Endothelial cell (in vitro differentiated cells): ENCODE measurements at regions not wholly inside any gene's neighbourhood (a gene's known extent, or its start where the extent isn't known, plus 50 kb on each side); places are given as distances from the start of the nearest gene placed in this dataset.
A peak's percentile ranks its signal among the peaks of the same experiment; 100 is the strongest.
"Not testable (repeated sequence)": the region's sequence is repeated elsewhere in the genome, so short reads cannot be mapped to it uniquely, and the experiment has no call there.

ENCODE experiments used
- DNase-seq: peaks from one replicate; pipeline ENCODE4 v3.0.0; 2021; ENCODE audit warnings: low spot score
- H3K27ac Mint-ChIP-seq: one replicate; pipeline ENCODE4 v1.8.0; 2021; ENCODE audit warnings: mixed read lengths, inconsistent platforms; ENCODE audit not compliant: unreplicated experiment
- H3K27me3 Mint-ChIP-seq: one replicate; pipeline ENCODE4 v1.8.0; 2021; ENCODE audit warnings: mild to moderate bottlenecking, moderate library complexity, mixed read lengths, inconsistent platforms; ENCODE audit not compliant: unreplicated experiment
- H3K36me3 Mint-ChIP-seq: one replicate; pipeline ENCODE4 v1.8.0; 2021; ENCODE audit warnings: mild to moderate bottlenecking, low read depth, mixed read lengths, inconsistent platforms; ENCODE audit not compliant: unreplicated experiment
- H3K4me1 Mint-ChIP-seq: one replicate; pipeline ENCODE4 v1.8.0; 2021; ENCODE audit warnings: mild to moderate bottlenecking, mixed read lengths, inconsistent platforms; ENCODE audit not compliant: unreplicated experiment
- H3K4me3 Mint-ChIP-seq: one replicate; pipeline ENCODE4 v1.8.0; 2021; ENCODE audit warnings: mild to moderate bottlenecking, mixed read lengths, inconsistent platforms; ENCODE audit not compliant: unreplicated experiment
- H3K9me3 Mint-ChIP-seq: one replicate; pipeline ENCODE4 v1.8.0; 2021; ENCODE audit warnings: mixed read lengths, inconsistent platforms; ENCODE audit not compliant: unreplicated experiment
- CTCF ChIP-seq: fragments of 200-600 bp; sonication (generic); IDR thresholded peaks from one replicate; pipeline ENCODE4 v1.5.0; 2021; ENCODE audit warnings: antibody characterized with exemption; ENCODE audit not compliant: unreplicated experiment

- no peaks in the 10 kb centered on the region for H3K4me1 Mint-ChIP-seq
- no peaks in the 10 kb centered on the region for H3K27me3 Mint-ChIP-seq
- no peaks in the 10 kb centered on the region for H3K36me3 Mint-ChIP-seq
- peak; percentile 74 for TF ChIP-seq CTCF
- no peak for DNase-seq
- no peak overlapping the region for H3K27ac Mint-ChIP-seq
- H3K4me3 Mint-ChIP-seq, result no peak overlapping the region
- no peaks in the 10 kb centered on the region for H3K9me3 Mint-ChIP-seq
These were observed 165.1 kb upstream of the POF1B start for GRCh38 chrX:85544609-85545008.

- no peaks in the 10 kb centered on the region for H3K36me3 Mint-ChIP-seq
- no peak overlapping the region for H3K27ac Mint-ChIP-seq
- no peaks in the 10 kb centered on the region for H3K27me3 Mint-ChIP-seq
- no peaks in the 10 kb centered on the region for H3K4me1 Mint-ChIP-seq
- no peak overlapping the region for H3K4me3 Mint-ChIP-seq
- no peak for DNase-seq
- no peaks in the 10 kb centered on the region for H3K9me3 Mint-ChIP-seq
- TF ChIP-seq CTCF, result no peak
These were observed 164.4 kb upstream of the POF1B start for GRCh38 chrX:85543866-85544265.

- H3K27me3 Mint-ChIP-seq, H3K36me3 Mint-ChIP-seq, H3K9me3 Mint-ChIP-seq, H3K4me1 Mint-ChIP-seq, H3K27ac Mint-ChIP-seq, H3K4me3 Mint-ChIP-seq, DNase-seq: not testable (repeated sequence)
These were observed 149.7 kb upstream of the POF1B start for GRCh38 chrX:85529141-85529540.

- Mint-ChIP-seq H3K4me3 (no peak overlapping the region), H3K27ac (no peak overlapping the region), H3K4me1 (no peaks in the 10 kb centered on the region), H3K36me3 (no peaks in the 10 kb centered on the region), H3K9me3 (no peaks in the 10 kb centered on the region), H3K27me3 (no peaks in the 10 kb centered on the region)
- TF ChIP-seq CTCF, result no peak
- no peak for DNase-seq
These were observed 138.7 kb upstream of the POF1B start for GRCh38 chrX:85517994-85518718.

DNA sequence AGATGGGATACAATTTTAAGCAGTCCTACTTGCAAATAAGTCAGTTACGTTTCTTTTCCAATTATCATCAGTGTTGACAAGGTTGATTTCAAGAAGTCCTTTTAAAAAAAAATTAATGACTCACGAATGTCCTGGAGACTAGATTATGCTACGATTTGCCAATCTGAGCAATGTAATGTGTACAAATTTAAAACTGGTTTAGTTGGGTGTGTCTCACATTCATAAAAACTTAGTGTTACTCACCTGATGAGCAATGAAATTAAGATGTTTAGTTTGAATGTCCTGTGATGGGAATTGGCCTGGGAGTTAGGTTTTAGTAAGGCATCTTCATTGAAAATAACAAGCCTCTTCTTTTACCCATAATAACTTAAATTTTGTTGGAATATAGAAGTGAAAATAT lies 136.7 kb upstream of the POF1B start:
- Mint-ChIP-seq H3K36me3 (no peaks in the 10 kb centered on the region), H3K27ac (no peak overlapping the region), H3K9me3 (no peaks in the 10 kb centered on the region), H3K4me1 (no peaks in the 10 kb centered on the region), H3K4me3 (no peak overlapping the region), H3K27me3 (no peaks in the 10 kb centered on the region)
- no peak for DNase-seq
- no peak for TF ChIP-seq CTCF
